GM11168 (cell line): ENCODE measurements at regions not wholly inside any gene's neighbourhood (a gene's known extent, or its start where the extent isn't known, plus 50 kb on each side); places are given as distances from the start of the nearest gene placed in this dataset.

ENCODE experiments used
- in situ Hi-C: fragments of 300-500 bp; cut with MboI; formaldehyde crosslinking; loops from one replicate; pipeline ENCODE4 v1.12.0; 2022; ENCODE audit warnings: low sequenced_read_pairs; ENCODE audit not compliant: unreplicated experiment

- in situ Hi-C loops, result no loop called here
Measured at GRCh38 chr21:38879912-38880576, 74.3 kb downstream of the ETS2 start.

GRCh38 chr21:38878379-38879179 is 72.8 kb downstream of the ETS2 start:
- in situ Hi-C loops, result no loop called here

DNA sequence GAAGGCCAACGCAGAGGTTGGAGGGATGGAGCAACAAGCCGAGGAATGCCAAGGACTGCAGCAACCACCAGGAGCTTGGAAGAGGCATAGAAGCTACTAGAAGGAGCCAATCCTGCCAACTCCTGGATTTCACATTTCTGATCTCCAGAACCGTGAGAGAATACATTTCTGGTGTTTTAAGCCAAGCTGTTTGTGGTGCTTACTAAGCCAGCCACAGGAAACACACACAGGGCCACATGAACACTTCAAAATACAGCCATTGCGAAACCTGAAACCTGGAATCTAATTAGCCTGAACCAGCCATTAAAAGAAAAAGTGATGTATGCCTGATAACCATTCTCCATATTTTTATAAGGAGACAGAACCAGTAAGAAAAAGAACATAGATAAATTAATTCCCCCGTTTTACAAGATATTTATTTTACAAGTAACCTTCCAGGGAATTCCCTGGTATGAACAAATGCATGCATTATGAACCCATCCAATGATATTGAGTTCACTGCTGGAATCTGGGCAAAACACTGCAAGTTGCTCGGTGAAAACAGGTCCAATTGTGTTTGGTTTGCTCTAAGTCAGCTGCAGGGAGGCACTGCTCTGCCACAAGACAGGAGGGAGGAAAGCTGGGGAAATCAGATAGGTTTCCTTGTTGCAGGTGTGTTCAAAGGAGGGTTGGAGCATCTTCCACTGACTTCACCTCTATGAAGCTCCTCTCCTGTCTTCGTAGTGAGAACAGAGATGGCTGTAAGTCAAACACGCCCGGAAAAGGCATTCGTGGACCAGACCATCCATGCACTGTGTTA is 70.2 kb downstream of the ETS2 start:
- in situ Hi-C loops, result no loop called here
